Trophoblast cell (in vitro differentiated cells and primary cell): ENCODE measurements at regions not wholly inside any gene's neighbourhood (a gene's known extent, or its start where the extent isn't known, plus 50 kb on each side); places are given as distances from the start of the nearest gene placed in this dataset.

ENCODE experiments used
- DNase-seq, 2 donors: peaks; one replicate each; pipeline ENCODE4 v3.0.0-alpha.2; 2016
- H2AFZ ChIP-seq: 2 replicates; pipeline ENCODE4 v1.6.1; 2013; ENCODE audit warnings: low read length, moderate library complexity, mild to moderate bottlenecking; ENCODE audit not compliant: insufficient read depth, poor library complexity
- H2AK5ac ChIP-seq: 2 replicates; pipeline ENCODE4 v1.6.1; 2013; ENCODE audit warnings: mild to moderate bottlenecking, low read length
- H2BK120ac ChIP-seq: 2 replicates; pipeline ENCODE4 v1.6.1; 2013; ENCODE audit warnings: low read length, mild to moderate bottlenecking, moderate library complexity; ENCODE audit not compliant: insufficient read depth, poor library complexity
- H2BK12ac ChIP-seq: 2 replicates; pipeline ENCODE4 v1.6.1; 2013; ENCODE audit warnings: mild to moderate bottlenecking, low read length, moderate library complexity
- H2BK5ac ChIP-seq: 2 replicates; pipeline ENCODE4 v1.6.1; 2013; ENCODE audit warnings: low read length, low read depth, moderate library complexity, mild to moderate bottlenecking; ENCODE audit not compliant: poor library complexity
- H3K14ac ChIP-seq: 2 replicates; pipeline ENCODE4 v1.6.1; 2013; ENCODE audit warnings: mild to moderate bottlenecking, low read length
- H3K18ac ChIP-seq: 2 replicates; pipeline ENCODE4 v1.6.1; 2013; ENCODE audit warnings: mild to moderate bottlenecking, low read length
- H3K23ac ChIP-seq: 2 replicates; pipeline ENCODE4 v1.6.1; 2013; ENCODE audit warnings: low read length
- H3K27ac ChIP-seq: 2 replicates; pipeline ENCODE4 v1.5.1; 2013; ENCODE audit warnings: low read depth, mild to moderate bottlenecking, inconsistent platforms, low read length, moderate library complexity
- H3K27me3 ChIP-seq: 2 replicates; pipeline ENCODE4 v1.6.1; 2013; ENCODE audit warnings: inconsistent platforms, mild to moderate bottlenecking, low read length, moderate library complexity; ENCODE audit not compliant: insufficient read depth
- H3K36me3 ChIP-seq, 2 experiments: 1 replicate in 1 of 2; 2 replicates in 1 of 2; pipeline ENCODE4 v1.6.1; 2013; ENCODE audit warnings: low read length in 2 of 2, mild to moderate bottlenecking in 2 of 2, moderate library complexity in 1 of 2; ENCODE audit not compliant: insufficient read depth in 2 of 2, control insufficient read depth in 1 of 2
- H3K4ac ChIP-seq: 2 replicates; pipeline ENCODE4 v1.6.1; 2013; ENCODE audit warnings: low read depth, mild to moderate bottlenecking, low read length, moderate library complexity
- H3K4me1 ChIP-seq, 2 experiments: 1 replicate in 1 of 2; 2 replicates in 1 of 2; pipeline ENCODE4 v1.6.1; 2013; ENCODE audit warnings: low read length in 2 of 2, mild to moderate bottlenecking in 2 of 2, moderate library complexity in 1 of 2; ENCODE audit not compliant: insufficient read depth in 2 of 2, control insufficient read depth in 1 of 2
- H3K4me2 ChIP-seq: 2 replicates; pipeline ENCODE4 v1.6.1; 2013; ENCODE audit warnings: inconsistent platforms, mild to moderate bottlenecking, low read length, moderate library complexity
- H3K4me3 ChIP-seq: 2 replicates; pipeline ENCODE4 v1.5.1; 2013; ENCODE audit warnings: mild to moderate bottlenecking, low read depth, low read length, inconsistent platforms
- H3K79me1 ChIP-seq: one replicate; pipeline ENCODE4 v1.6.1; 2013; ENCODE audit warnings: low read length
- H3K79me2 ChIP-seq: 2 replicates; pipeline ENCODE4 v1.6.1; 2013; ENCODE audit warnings: low read length, mild to moderate bottlenecking; ENCODE audit not compliant: control insufficient read depth, insufficient read depth, poor library complexity
- H3K9ac ChIP-seq: 2 replicates; pipeline ENCODE4 v1.6.1; 2013; ENCODE audit warnings: mild to moderate bottlenecking, low read length
- H3K9me3 ChIP-seq: 2 replicates; pipeline ENCODE4 v1.6.1; 2013; ENCODE audit warnings: low read depth, mild to moderate bottlenecking, control low read depth, inconsistent platforms, low read length; ENCODE audit not compliant: insufficient read depth
- H4K12ac ChIP-seq: 2 replicates; pipeline ENCODE4 v1.6.1; 2013; ENCODE audit warnings: low read depth, mild to moderate bottlenecking, low read length, moderate library complexity
- H4K8ac ChIP-seq: 2 replicates; pipeline ENCODE4 v1.6.1; 2013; ENCODE audit warnings: low read depth, mild to moderate bottlenecking, low read length, moderate library complexity
- H4K91ac ChIP-seq: one replicate; pipeline ENCODE4 v1.6.1; 2013; ENCODE audit warnings: low read depth, mild to moderate bottlenecking, low read length, moderate library complexity
- WGBS: extraction: QIAGEN DNeasy Blood & Tissue Kit; methylation state at CpG from one replicate; pipeline ENCODE4 v1.1.7; 2013; ENCODE audit warnings: missing lambda C conversion rate; ENCODE audit not compliant: insufficient read length, insufficient coverage; ENCODE audit errors: extremely low coverage; 5-methylcytosine and 5-hydroxymethylcytosine counted together

- Histone ChIP-seq H3K23ac (no peak overlapping the region), H3K27ac (no peak overlapping the region), H3K4me1 (no peaks in the 10 kb centered on the region), H3K4me3 (no peak overlapping the region), H3K9ac (no peak overlapping the region), H3K14ac (no peak overlapping the region), H3K27me3 (no peaks in the 10 kb centered on the region), H3K4ac (no peak overlapping the region), H3K79me1 (no peaks in the 10 kb centered on the region), H4K12ac (no peak overlapping the region), H2BK12ac (no peak overlapping the region), H3K36me3 (no peaks in the 10 kb centered on the region), H3K18ac (no peak overlapping the region), H3K9me3 (no peaks in the 10 kb centered on the region), H2BK120ac (no peak overlapping the region), H3K79me2 (no peaks in the 10 kb centered on the region), H3K4me2 (no peak overlapping the region), H4K8ac (no peak overlapping the region), H2BK5ac (no peak overlapping the region), H2AK5ac (no peak overlapping the region), H2AFZ (no peak overlapping the region), H4K91ac (no peak overlapping the region)
- DNase-seq, result no peak
- no CpG with 5 or more reads among the region's 3 CpGs for WGBS
Measured at GRCh38 chr7:153510674-153511073, 541.5 kb upstream of the DPP6 start.

GRCh38 chr7:153514032-153514431 is 538.2 kb upstream of the DPP6 start:
- Histone ChIP-seq H3K36me3 (no peaks in the 10 kb centered on the region), H3K79me1 (no peaks in the 10 kb centered on the region), H3K79me2 (no peaks in the 10 kb centered on the region), H2BK5ac (no peak overlapping the region), H3K18ac (no peak overlapping the region), H2AK5ac (no peak overlapping the region), H3K4me1 (no peaks in the 10 kb centered on the region), H3K23ac (no peak overlapping the region), H3K4me2 (no peak overlapping the region), H3K4me3 (no peak overlapping the region), H4K91ac (no peak overlapping the region), H3K27me3 (no peaks in the 10 kb centered on the region), H3K27ac (no peak overlapping the region), H2BK120ac (no peak overlapping the region), H3K4ac (no peak overlapping the region), H2AFZ (no peak overlapping the region), H3K9me3 (no peaks in the 10 kb centered on the region), H4K12ac (no peak overlapping the region), H2BK12ac (no peak overlapping the region), H3K14ac (no peak overlapping the region), H4K8ac (no peak overlapping the region), H3K9ac (no peak overlapping the region)
- no CpG with 5 or more reads among the region's 5 CpGs for WGBS
- no peak for DNase-seq

- Histone ChIP-seq H2BK5ac (no peak overlapping the region), H3K18ac (no peak overlapping the region)
Measured at GRCh38 chr7:153515359-153515758, 536.8 kb upstream of the DPP6 start.

GRCh38 chr7:153518201-153518984 is 533.8 kb upstream of the DPP6 start:
- no peak overlapping the region for H3K4me2 ChIP-seq
- H4K91ac ChIP-seq, result no peak overlapping the region
- no peaks in the 10 kb centered on the region for H3K9me3 ChIP-seq
- no peak overlapping the region for H2BK5ac ChIP-seq
- H2AK5ac ChIP-seq, result no peak overlapping the region
- H3K9ac ChIP-seq, result no peak overlapping the region
- no peak overlapping the region for H4K8ac ChIP-seq
- peak overlapping the region; percentile 42 for H3K27ac ChIP-seq
- H3K4ac ChIP-seq, result no peak overlapping the region
- H2AFZ ChIP-seq, result no peak overlapping the region
- H3K23ac ChIP-seq, result no peak overlapping the region
- H2BK12ac ChIP-seq, result no peak overlapping the region
- H4K12ac ChIP-seq, result no peak overlapping the region
- H3K4me3 ChIP-seq, result no peak overlapping the region
- H3K18ac ChIP-seq, result no peak overlapping the region
- peak; percentile 19 to 74 for DNase-seq
- H3K4me1 ChIP-seq, result peaks cover 2 to 3% of the 10 kb centered on the region in 2 experiments
- no peaks in the 10 kb centered on the region for H3K36me3 ChIP-seq
- H3K79me2 ChIP-seq, result no peaks in the 10 kb centered on the region
- H3K79me1 ChIP-seq, result no peaks in the 10 kb centered on the region
- H3K27me3 ChIP-seq, result no peaks in the 10 kb centered on the region
- no peak overlapping the region for H2BK120ac ChIP-seq
- no peak overlapping the region for H3K14ac ChIP-seq
- no CpG with 5 or more reads among the region's 6 CpGs for WGBS

More at GRCh38 chr7:153515359-153515758, 536.8 kb upstream of the DPP6 start:
- no peaks in the 10 kb centered on the region for H3K79me2 ChIP-seq
- no peak overlapping the region for H3K9ac ChIP-seq
- no peak overlapping the region for H2BK120ac ChIP-seq
- no peaks in the 10 kb centered on the region for H3K36me3 ChIP-seq
- no peak overlapping the region for H2BK12ac ChIP-seq
- H3K9me3 ChIP-seq, result no peaks in the 10 kb centered on the region
- no peak overlapping the region for H3K4me2 ChIP-seq
- no peak overlapping the region for H2AK5ac ChIP-seq
- H3K27me3 ChIP-seq, result no peaks in the 10 kb centered on the region
- H3K23ac ChIP-seq, result no peak overlapping the region
- H3K4me3 ChIP-seq, result no peak overlapping the region
- WGBS, result no CpG with 5 or more reads among the region's 4 CpGs
- no peak overlapping the region for H4K8ac ChIP-seq
- no peak overlapping the region for H3K4ac ChIP-seq
- H3K79me1 ChIP-seq, result no peaks in the 10 kb centered on the region
- H3K14ac ChIP-seq, result no peak overlapping the region
- no peak overlapping the region for H4K91ac ChIP-seq
- no peak overlapping the region for H4K12ac ChIP-seq
- H3K27ac ChIP-seq, result no peak overlapping the region
- no peaks in the 10 kb centered on the region for H3K4me1 ChIP-seq
- no peak overlapping the region for H2AFZ ChIP-seq
- DNase-seq, result no peak
